HCT116 (cell line): ENCODE measurements at regions not wholly inside any gene's neighbourhood (a gene's known extent, or its start where the extent isn't known, plus 50 kb on each side); places are given as distances from the start of the nearest gene placed in this dataset.

Experiments used
- ATAC-seq: fragments of 200-7000 bp; cut with Tn5 transposase; 2 replicates; pipeline ENCODE4 v1.9.1; 2020; ENCODE audit warnings: mild to moderate bottlenecking, moderate library complexity
- BruUV-seq: library from RNA; stranded (reverse); fragments of 400-500 nt; replicated peaks from 2 replicates; lab custom pipeline; 2021; lab: Mats Ljungman, UMichigan
- CTCF ChIA-PET: fragments of 300-600 bp; sonication (Branson Sonifier 250); formaldehyde crosslinking; loops from one replicate; lab custom pipeline; 2021; ENCODE audit warnings: antibody characterized with exemption; lab: Charles Lee
- POLR2A ChIA-PET: fragments of 300-600, 350-600 bp; sonication (Branson Sonifier 250); formaldehyde crosslinking; loops from one replicate; lab custom pipeline; 2021; ENCODE audit warnings: antibody characterized with exemption; lab: Charles Lee
- RAD21 ChIA-PET, 2 experiments: fragments of 300-600 bp; sonication (Branson Sonifier 250); formaldehyde crosslinking; loops; one replicate each; lab custom pipeline; 2023; ENCODE audit warnings: low total read pairs in 2 of 2; ENCODE audit not compliant: uncharacterized antibody in 2 of 2, unreplicated experiment in 2 of 2, low non-redundant PET in 1 of 2; lab: Charles Lee
- DNase-seq: peaks from one replicate; pipeline ENCODE4 v3.0.0-alpha.2; 2010; ENCODE audit warnings: low read depth, low spot score
- H2AFZ ChIP-seq: fragments of 200-600 bp; shearing (Covaris generic), sonication (generic); 2 replicates; pipeline ENCODE4 v1.6.1; 2017; ENCODE audit warnings: low read depth, mixed run types, mixed read lengths, antibody characterized with exemption, low read length; ENCODE audit not compliant: poor library complexity, severe bottlenecking
- H3K27ac ChIP-seq: 2 replicates; pipeline ENCODE4 v1.5.1; 2012; ENCODE audit warnings: low read depth, low read length
- H3K27me3 ChIP-seq: fragments of 200-600 bp; sonication (generic); 2 replicates; pipeline ENCODE4 v1.6.1; 2016; ENCODE audit warnings: mixed run types, low read length, mixed read lengths; ENCODE audit not compliant: insufficient read depth
- H3K36me3 ChIP-seq, 2 experiments: fragments of 200-500 bp in 1 of 2; fragments of 200-600 bp in 1 of 2; sonication (Bioruptor generic) in 1 of 2; sonication (generic) in 1 of 2; 2 replicates each; pipeline versions ENCODE4 v1.5.1 to v1.6.1; 2014 to 2016; ENCODE audit warnings: low read length in 2 of 2, inconsistent platforms in 1 of 2, mixed read lengths in 1 of 2, mixed run types in 1 of 2; ENCODE audit not compliant: insufficient read depth in 2 of 2, control insufficient read depth in 1 of 2
- H3K4me1 ChIP-seq, 2 experiments: fragments of 200-600 bp in 1 of 2; sonication (generic) in 1 of 2; 2 replicates each; pipeline versions ENCODE4 v1.5.1 to v1.6.1; 2012 to 2017; ENCODE audit warnings: low read length in 2 of 2, inconsistent platforms in 1 of 2, mild to moderate bottlenecking in 1 of 2, mixed read lengths in 1 of 2, mixed run types in 1 of 2, moderate library complexity in 1 of 2; ENCODE audit not compliant: insufficient read depth in 2 of 2, control insufficient read depth in 1 of 2
- H3K4me2 ChIP-seq: fragments of 200-600 bp; sonication (generic); 2 replicates; pipeline ENCODE4 v1.6.1; 2017; ENCODE audit warnings: mixed run types, low read length, mixed read lengths
- H3K4me3 ChIP-seq, 2 experiments: fragments of 200-600 bp in 1 of 2; sonication (generic) in 1 of 2; replicated peaks in 1 of 2; 2 replicates each; pipeline ENCODE4 v1.5.1; 2011 to 2016; ENCODE audit warnings: low read length in 2 of 2, control low read depth in 1 of 2, low read depth in 1 of 2, mild to moderate bottlenecking in 1 of 2, mixed read lengths in 1 of 2, mixed run types in 1 of 2
- H3K79me2 ChIP-seq: fragments of 200-600 bp; sonication (generic); 2 replicates; pipeline ENCODE4 v1.6.1; 2017; ENCODE audit warnings: mild to moderate bottlenecking, mixed run types, low read length, moderate library complexity, mixed read lengths; ENCODE audit not compliant: insufficient read depth
- H3K9ac ChIP-seq: fragments of 200-600 bp; sonication (generic); 2 replicates; pipeline ENCODE4 v1.6.1; 2016; ENCODE audit warnings: low read length, mixed read lengths
- H3K9me2 ChIP-seq: fragments of 200-600 bp; sonication (generic), shearing (Covaris generic); 2 replicates; pipeline ENCODE4 v1.6.1; 2017; ENCODE audit warnings: mixed run types, mild to moderate bottlenecking, moderate library complexity; ENCODE audit not compliant: insufficient read depth
- H3K9me3 ChIP-seq, 2 experiments: fragments of 200-500 bp in 1 of 2; fragments of 200-600 bp in 1 of 2; sonication (Bioruptor generic) in 1 of 2; sonication (generic) in 1 of 2; 2 replicates each; pipeline ENCODE4 v1.6.1; 2014 to 2017; ENCODE audit warnings: low read length in 2 of 2, mixed read lengths in 2 of 2, inconsistent platforms in 1 of 2, low read depth in 1 of 2, mild to moderate bottlenecking in 1 of 2, mixed run types in 1 of 2, moderate library complexity in 1 of 2; ENCODE audit not compliant: control insufficient read depth in 1 of 2, insufficient read depth in 1 of 2
- H4K20me1 ChIP-seq: fragments of 200-600 bp; sonication (generic), shearing (Covaris generic); 2 replicates; pipeline ENCODE4 v1.6.1; 2017; ENCODE audit warnings: mixed run types, mild to moderate bottlenecking, moderate library complexity; ENCODE audit not compliant: insufficient read depth
- ATF3 ChIP-seq: IDR thresholded peaks from 2 replicates; pipeline ENCODE4 v1.6.1; 2012
- CBX3 ChIP-seq: IDR thresholded peaks from 2 replicates; pipeline ENCODE4 v1.6.1; 2012; ENCODE audit warnings: low read depth
- CEBPB ChIP-seq: IDR thresholded peaks from 2 replicates; pipeline ENCODE4 v1.6.1; 2012; ENCODE audit warnings: low read depth
- EGR1 ChIP-seq: IDR thresholded peaks from 2 replicates; pipeline ENCODE4 v1.6.1; 2012; ENCODE audit warnings: low read depth
- ELF1 ChIP-seq: IDR thresholded peaks from 2 replicates; pipeline ENCODE4 v1.6.1; 2012; ENCODE audit warnings: low read depth, borderline replicate concordance
- EZH2phosphoT487 ChIP-seq: fragments of 200-600 bp; IDR thresholded peaks from 2 replicates; pipeline ENCODE4 v1.6.1; 2018; ENCODE audit warnings: antibody characterized with exemption, borderline replicate concordance
- FOSL1 ChIP-seq: IDR thresholded peaks from 2 replicates; pipeline ENCODE4 v1.6.1; 2012; ENCODE audit warnings: low read depth
- POLR2A ChIP-seq: IDR thresholded peaks from 2 replicates; pipeline ENCODE4 v1.7.0; 2011; ENCODE audit warnings: borderline replicate concordance; ENCODE audit not compliant: insufficient read depth, insufficient read length; ENCODE audit errors: extremely low read depth
- RAD21 ChIP-seq: IDR thresholded peaks from 2 replicates; pipeline ENCODE4 v1.6.1; 2012; ENCODE audit warnings: low read depth, mild to moderate bottlenecking
- SP1 ChIP-seq: IDR thresholded peaks from 2 replicates; pipeline ENCODE4 v1.6.1; 2012; ENCODE audit warnings: low read depth
- TCF7L2 ChIP-seq: IDR thresholded peaks from 2 replicates; pipeline ENCODE4 v1.7.0; 2011; ENCODE audit warnings: borderline replicate concordance, inconsistent platforms; ENCODE audit not compliant: insufficient read depth, insufficient read length; ENCODE audit errors: extremely low read depth
- YY1 ChIP-seq: IDR thresholded peaks from 2 replicates; pipeline ENCODE4 v1.6.1; 2011; ENCODE audit warnings: low read length, low read depth, moderate library complexity, mild to moderate bottlenecking; ENCODE audit not compliant: insufficient replicate concordance; ENCODE audit errors: extremely low read depth
- ZBTB33 ChIP-seq: IDR thresholded peaks from 2 replicates; pipeline ENCODE4 v1.6.1; 2011; ENCODE audit warnings: mild to moderate bottlenecking, low read length, moderate library complexity; ENCODE audit not compliant: insufficient replicate concordance; ENCODE audit errors: extremely low read depth
- ZFX ChIP-seq: fragments of 450-650 bp; IDR thresholded peaks from 2 replicates; pipeline ENCODE4 v1.6.1; 2017
- ZNF274 ChIP-seq: fragments of 200-500 bp; sonication (Bioruptor generic); IDR thresholded peaks from 2 replicates; pipeline ENCODE4 v1.6.1; 2014; ENCODE audit warnings: mild to moderate bottlenecking, low read depth, low read length, inconsistent platforms
- intact Hi-C: fragments of 100-400 bp; cut with micrococcal nuclease; formaldehyde crosslinking; loops from 2 replicates; pipeline ENCODE4 v1.10.0; 2022
- TF ChIP-seq, protein P1 (sequence below): IDR thresholded peaks from 2 replicates; pipeline ENCODE4 v1.6.1; 2012; ENCODE audit warnings: low read depth
- TF ChIP-seq, protein P2 (sequence below), 3 experiments: fragments of 200-600 bp in 1 of 3; sonication (generic) in 1 of 3; IDR thresholded peaks in 2 of 3; conservative IDR thresholded peaks in 1 of 3; 2 replicates each; pipeline ENCODE4 v1.5.1; 2012 to 2017; ENCODE audit warnings: low read depth in 2 of 3, low read length in 2 of 3, antibody characterized with exemption in 1 of 3, borderline replicate concordance in 1 of 3, control low read depth in 1 of 3, mild to moderate bottlenecking in 1 of 3, mixed read lengths in 1 of 3, mixed run types in 1 of 3, moderate library complexity in 1 of 3; ENCODE audit not compliant: insufficient read depth in 1 of 3

GRCh38 chr2:35374845-35375244, 980.7 kb upstream of the CRIM1 start:
- ChIA-PET POLR2A (no interaction called here), CTCF (no interaction called here), RAD21 (no interaction called here)
- no peaks in the 10 kb centered on the region for H3K79me2 ChIP-seq
- BruUV-seq: no TSS peak
- no peak overlapping the region for H3K4me3 ChIP-seq
- H3K9me2 ChIP-seq: no peaks in the 10 kb centered on the region
- no peak for TF ChIP-seq TCF7L2
- TF ChIP-seq, protein P1, sequence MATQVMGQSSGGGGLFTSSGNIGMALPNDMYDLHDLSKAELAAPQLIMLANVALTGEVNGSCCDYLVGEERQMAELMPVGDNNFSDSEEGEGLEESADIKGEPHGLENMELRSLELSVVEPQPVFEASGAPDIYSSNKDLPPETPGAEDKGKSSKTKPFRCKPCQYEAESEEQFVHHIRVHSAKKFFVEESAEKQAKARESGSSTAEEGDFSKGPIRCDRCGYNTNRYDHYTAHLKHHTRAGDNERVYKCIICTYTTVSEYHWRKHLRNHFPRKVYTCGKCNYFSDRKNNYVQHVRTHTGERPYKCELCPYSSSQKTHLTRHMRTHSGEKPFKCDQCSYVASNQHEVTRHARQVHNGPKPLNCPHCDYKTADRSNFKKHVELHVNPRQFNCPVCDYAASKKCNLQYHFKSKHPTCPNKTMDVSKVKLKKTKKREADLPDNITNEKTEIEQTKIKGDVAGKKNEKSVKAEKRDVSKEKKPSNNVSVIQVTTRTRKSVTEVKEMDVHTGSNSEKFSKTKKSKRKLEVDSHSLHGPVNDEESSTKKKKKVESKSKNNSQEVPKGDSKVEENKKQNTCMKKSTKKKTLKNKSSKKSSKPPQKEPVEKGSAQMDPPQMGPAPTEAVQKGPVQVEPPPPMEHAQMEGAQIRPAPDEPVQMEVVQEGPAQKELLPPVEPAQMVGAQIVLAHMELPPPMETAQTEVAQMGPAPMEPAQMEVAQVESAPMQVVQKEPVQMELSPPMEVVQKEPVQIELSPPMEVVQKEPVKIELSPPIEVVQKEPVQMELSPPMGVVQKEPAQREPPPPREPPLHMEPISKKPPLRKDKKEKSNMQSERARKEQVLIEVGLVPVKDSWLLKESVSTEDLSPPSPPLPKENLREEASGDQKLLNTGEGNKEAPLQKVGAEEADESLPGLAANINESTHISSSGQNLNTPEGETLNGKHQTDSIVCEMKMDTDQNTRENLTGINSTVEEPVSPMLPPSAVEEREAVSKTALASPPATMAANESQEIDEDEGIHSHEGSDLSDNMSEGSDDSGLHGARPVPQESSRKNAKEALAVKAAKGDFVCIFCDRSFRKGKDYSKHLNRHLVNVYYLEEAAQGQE: no peak
- TF ChIP-seq ZFX: no peak
- no peak for TF ChIP-seq CBX3
- TF ChIP-seq EZH2phosphoT487: no peak
- no peak for TF ChIP-seq RAD21
- no peak for TF ChIP-seq EGR1
- TF ChIP-seq YY1: no peak
- no peak for TF ChIP-seq ATF3
- TF ChIP-seq ZNF274: no peak
- TF ChIP-seq ELF1: no peak
- TF ChIP-seq ZBTB33: no peak
- TF ChIP-seq SP1: no peak
- TF ChIP-seq FOSL1: no peak
- TF ChIP-seq CEBPB: no peak
- TF ChIP-seq POLR2A: no peak
- TF ChIP-seq, protein P2, sequence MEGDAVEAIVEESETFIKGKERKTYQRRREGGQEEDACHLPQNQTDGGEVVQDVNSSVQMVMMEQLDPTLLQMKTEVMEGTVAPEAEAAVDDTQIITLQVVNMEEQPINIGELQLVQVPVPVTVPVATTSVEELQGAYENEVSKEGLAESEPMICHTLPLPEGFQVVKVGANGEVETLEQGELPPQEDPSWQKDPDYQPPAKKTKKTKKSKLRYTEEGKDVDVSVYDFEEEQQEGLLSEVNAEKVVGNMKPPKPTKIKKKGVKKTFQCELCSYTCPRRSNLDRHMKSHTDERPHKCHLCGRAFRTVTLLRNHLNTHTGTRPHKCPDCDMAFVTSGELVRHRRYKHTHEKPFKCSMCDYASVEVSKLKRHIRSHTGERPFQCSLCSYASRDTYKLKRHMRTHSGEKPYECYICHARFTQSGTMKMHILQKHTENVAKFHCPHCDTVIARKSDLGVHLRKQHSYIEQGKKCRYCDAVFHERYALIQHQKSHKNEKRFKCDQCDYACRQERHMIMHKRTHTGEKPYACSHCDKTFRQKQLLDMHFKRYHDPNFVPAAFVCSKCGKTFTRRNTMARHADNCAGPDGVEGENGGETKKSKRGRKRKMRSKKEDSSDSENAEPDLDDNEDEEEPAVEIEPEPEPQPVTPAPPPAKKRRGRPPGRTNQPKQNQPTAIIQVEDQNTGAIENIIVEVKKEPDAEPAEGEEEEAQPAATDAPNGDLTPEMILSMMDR (IDR thresholded peaks at IDR 0.05 in 2 of 3, conservative IDR thresholded peaks at IDR 0.05 in 1 of 3; ENCODE audit: borderline replicate concordance in 1 of 3, insufficient read depth in 1 of 3, low read depth in 2 of 3, low read length in 2 of 3): no peak
- intact Hi-C loops: no loop called here
- no peak overlapping the region for H3K27ac ChIP-seq
- no peaks in the 10 kb centered on the region for H4K20me1 ChIP-seq
- no peaks in the 10 kb centered on the region for H3K27me3 ChIP-seq
- H3K4me1 ChIP-seq: no peaks in the 10 kb centered on the region
- H3K4me2 ChIP-seq: no peak overlapping the region
- H3K36me3 ChIP-seq: no peaks in the 10 kb centered on the region
- no peak for DNase-seq
- no peaks in the 10 kb centered on the region; a peak in 2 of 4 replicates for H3K9me3 ChIP-seq
- no peak overlapping the region for H3K9ac ChIP-seq
- H2AFZ ChIP-seq: no peak overlapping the region
- ATAC-seq: no peak
